WTC11 (cell line): ENCODE measurements at regions not wholly inside any gene's neighbourhood (a gene's known extent, or its start where the extent isn't known, plus 50 kb on each side); places are given as distances from the start of the nearest gene placed in this dataset.
A peak's percentile ranks its signal among the peaks of the same experiment; 100 is the strongest.

Experiments
- ATAC-seq: fragments of 200-7000 bp; cut with Tn5 transposase; 2 replicates; pipeline ENCODE4 v1.10.0; 2021; ENCODE audit warnings: mild to moderate bottlenecking, moderate library complexity
- CTCF ChIA-PET: fragments of 300-600 bp; sonication (Branson Sonifier 250); formaldehyde crosslinking; loops from one replicate; lab custom pipeline; 2021; ENCODE audit warnings: antibody characterized with exemption; lab: Charles Lee
- POLR2A ChIA-PET: fragments of 350-600 bp; sonication (Branson Sonifier 250); formaldehyde crosslinking; loops from one replicate; lab custom pipeline; 2021; ENCODE audit warnings: antibody characterized with exemption; lab: Charles Lee
- DNase-seq: peaks from one replicate; pipeline ENCODE4 v3.0.0; 2021; ENCODE audit warnings: low spot score
- H3K27ac Mint-ChIP-seq: 2 replicates; pipeline ENCODE4 v1.8.0; 2021; ENCODE audit warnings: mixed read lengths
- H3K27me3 Mint-ChIP-seq: 2 replicates; pipeline ENCODE4 v1.8.0; 2021; ENCODE audit warnings: low read depth, mild to moderate bottlenecking, moderate library complexity, mixed read lengths
- H3K36me3 Mint-ChIP-seq: 2 replicates; pipeline ENCODE4 v1.8.0; 2021; ENCODE audit warnings: mixed read lengths
- H3K4me1 Mint-ChIP-seq: 2 replicates; pipeline ENCODE4 v1.8.0; 2022; ENCODE audit warnings: mixed read lengths
- H3K4me3 Mint-ChIP-seq: 2 replicates; pipeline ENCODE4 v1.8.0; 2021; ENCODE audit warnings: mild to moderate bottlenecking, moderate library complexity, mixed read lengths
- H3K9me3 Mint-ChIP-seq: 2 replicates; pipeline ENCODE4 v1.8.0; 2021; ENCODE audit warnings: mixed read lengths
- ATF3 ChIP-seq: sonication (generic); formaldehyde crosslinking; conservative IDR thresholded peaks from 2 replicates; pipeline ENCODE4 v1.8.1; 2022; ENCODE audit warnings: mild to moderate bottlenecking, missing genetic modification reagents
- CTCF ChIP-seq: fragments of 200-600 bp; IDR thresholded peaks from 2 replicates; pipeline ENCODE4 v1.8.0; 2022; ENCODE audit warnings: antibody characterized with exemption
- ERG ChIP-seq: fragments of 250-450 bp; sonication (Bioruptor Pico); IDR thresholded peaks from 2 replicates; pipeline ENCODE4 v1.8.0; 2021; ENCODE audit warnings: mild to moderate bottlenecking
- FOXK1 ChIP-seq: sonication (generic); formaldehyde crosslinking; IDR thresholded peaks from 2 replicates; pipeline ENCODE4 v1.8.0; 2022; ENCODE audit warnings: mild to moderate bottlenecking, moderate library complexity, missing genetic modification reagents
- JUN ChIP-seq: sonication (generic); formaldehyde crosslinking; IDR thresholded peaks from 2 replicates; pipeline ENCODE4 v1.8.0; 2023; ENCODE audit warnings: mild to moderate bottlenecking, missing genetic modification reagents
- MYBL2 ChIP-seq: sonication (generic); formaldehyde crosslinking; IDR thresholded peaks from 2 replicates; pipeline ENCODE4 v1.8.1; 2023; ENCODE audit warnings: mild to moderate bottlenecking, moderate library complexity, missing genetic modification reagents
- NFE2L1 ChIP-seq: sonication (generic); formaldehyde crosslinking; IDR thresholded peaks from 2 replicates; pipeline ENCODE4 v1.8.1; 2023; ENCODE audit warnings: missing genetic modification reagents
- NR2C2 ChIP-seq: sonication (generic); formaldehyde crosslinking; IDR thresholded peaks from 2 replicates; pipeline ENCODE4 v1.8.0; 2022; ENCODE audit warnings: mild to moderate bottlenecking, missing genetic modification reagents
- OVOL2 ChIP-seq: fragments of 250-450 bp; sonication (Bioruptor Pico); IDR thresholded peaks from 2 replicates; pipeline ENCODE4 v1.9.0; 2021; ENCODE audit warnings: mild to moderate bottlenecking, borderline replicate concordance
- PRDM15 ChIP-seq: sonication (generic); formaldehyde crosslinking; IDR thresholded peaks from 2 replicates; pipeline ENCODE4 v1.8.0; 2022; ENCODE audit warnings: missing genetic modification reagents
- RORB ChIP-seq: fragments of 250-450 bp; sonication (Bioruptor Pico); IDR thresholded peaks from 2 replicates; pipeline ENCODE4 v1.9.0; 2021; ENCODE audit warnings: mild to moderate bottlenecking
- TCF7 ChIP-seq: sonication (generic); formaldehyde crosslinking; IDR thresholded peaks from 2 replicates; pipeline ENCODE4 v1.8.0; 2022; ENCODE audit warnings: mild to moderate bottlenecking, low read depth, missing genetic modification reagents, moderate library complexity
- ZNF281 ChIP-seq: sonication (generic); formaldehyde crosslinking; IDR thresholded peaks from 2 replicates; pipeline ENCODE4 v1.8.0; 2023; ENCODE audit warnings: mild to moderate bottlenecking, missing genetic modification reagents
- ZNF317 ChIP-seq: sonication (generic); formaldehyde crosslinking; IDR thresholded peaks from 2 replicates; pipeline ENCODE4 v1.8.1; 2023; ENCODE audit warnings: low read depth, mild to moderate bottlenecking, moderate library complexity, missing genetic modification reagents, borderline replicate concordance
- ZNF396 ChIP-seq: fragments of 250-450 bp; sonication (Bioruptor Pico); IDR thresholded peaks from 2 replicates; pipeline ENCODE4 v1.8.0; 2021; ENCODE audit warnings: mild to moderate bottlenecking, moderate library complexity, borderline replicate concordance
- ZNF416 ChIP-seq: fragments of 250-450 bp; sonication (Bioruptor Pico); IDR thresholded peaks from 2 replicates; pipeline ENCODE4 v1.9.0; 2021; ENCODE audit warnings: mild to moderate bottlenecking, inconsistent platforms
- ZNF425 ChIP-seq: fragments of 250-450 bp; sonication (Bioruptor Pico); conservative IDR thresholded peaks from 2 replicates; pipeline ENCODE4 v1.9.0; 2021; ENCODE audit warnings: mild to moderate bottlenecking
- ZSCAN18 ChIP-seq: fragments of 250-450 bp; sonication (Bioruptor Pico); IDR thresholded peaks from 2 replicates; pipeline ENCODE4 v2.1.2; 2022; ENCODE audit warnings: mild to moderate bottlenecking, moderate library complexity

GRCh38 chr2:47653902-47654789 lies 83.4 kb upstream of the KCNK12 start:
- DNase-seq (peak; percentile 57), ATAC-seq (peak; percentile 83)
- Mint-ChIP-seq H3K36me3 (peaks cover 3% of the 10 kb centered on the region; the same call in 1 of the 2 replicates), H3K4me1 (peaks cover 44% of the 10 kb centered on the region), H3K9me3 (peaks cover 12% of the 10 kb centered on the region), H3K27me3 (peaks cover 4% of the 10 kb centered on the region), H3K4me3 (no peak overlapping the region), H3K27ac (peak overlapping the region; percentile 64; the same call in 1 of the 2 replicates)
- TF ChIP-seq CTCF (peak; percentile 32; the same call in 1 of the 2 replicates), ZNF396 (CRISPR knock-in tag) (peak; percentile 58; the same call in 1 of the 2 replicates), ZNF416 (CRISPR knock-in tag) (0 out of 2 replicates have a peak, but pooled peaks have one; percentile 10), ZNF317 (CRISPR knock-in tag) (no peak), ATF3 (CRISPR knock-in tag) (no peak), ZSCAN18 (CRISPR knock-in tag) (0 out of 2 replicates have a peak, but pooled peaks have one; percentile 64), NFE2L1 (0 out of 2 replicates have a peak, but pooled peaks have one; percentile 24)
- CTCF ChIA-PET: interaction anchor here (0.6 to 3.3 kb wide), 41 partner anchors 9 to 319 kb away, joined by 3 to 58 read pairs (median 4); no protein-coding TSS in a partner anchor
- POLR2A ChIA-PET: no interaction called here

GRCh38 chr2:47653036-47653435 lies 82.3 kb upstream of the KCNK12 start:
- H3K27me3 Mint-ChIP-seq: peaks cover 4% of the 10 kb centered on the region
- H3K4me3 Mint-ChIP-seq: no peak overlapping the region
- ChIA-PET POLR2A (interaction anchor here (0.5 kb wide), 1 partner anchor 103 kb away, joined by 8 read pairs; no protein-coding TSS in a partner anchor), CTCF (interaction anchor here (1.0 to 2.4 kb wide), 4 partner anchors 10 to 116 kb away, joined by 3 to 29 read pairs (median 8); no protein-coding TSS in a partner anchor)
- peaks cover 16% of the 10 kb centered on the region for H3K9me3 Mint-ChIP-seq
- DNase-seq (no peak), ATAC-seq (no peak)
- peaks cover 4% of the 10 kb centered on the region; the same call in 1 of the 2 replicates for H3K36me3 Mint-ChIP-seq
- H3K27ac Mint-ChIP-seq: no peak overlapping the region
- H3K4me1 Mint-ChIP-seq: peaks cover 41% of the 10 kb centered on the region
- no peak for TF ChIP-seq TCF7 (CRISPR knock-in tag)
- no peak for TF ChIP-seq ERG (CRISPR knock-in tag)
- no peak for TF ChIP-seq JUN
- TF ChIP-seq OVOL2 (CRISPR knock-in tag): no peak
- no peak for TF ChIP-seq NR2C2 (CRISPR knock-in tag)
- no peak for TF ChIP-seq FOXK1
- no peak for TF ChIP-seq ZNF281 (CRISPR knock-in tag)
- no peak for TF ChIP-seq RORB (CRISPR knock-in tag)
- TF ChIP-seq ZNF425 (CRISPR knock-in tag): no peak
- no peak for TF ChIP-seq MYBL2 (CRISPR knock-in tag)
- TF ChIP-seq PRDM15 (CRISPR knock-in tag): no peak
